H9 (cell line): ENCODE measurements at regions not wholly inside any gene's neighbourhood (a gene's known extent, or its start where the extent isn't known, plus 50 kb on each side); places are given as distances from the start of the nearest gene placed in this dataset.
"Not testable (repeated sequence)": the region's sequence is repeated elsewhere in the genome, so short reads cannot be mapped to it uniquely, and the experiment has no call there.

Experiments used
- DNase-seq: peaks from one replicate; pipeline ENCODE4 v3.0.0-alpha.2; 2017
- H2AFZ ChIP-seq: one replicate; pipeline ENCODE4 v1.6.1; 2013; ENCODE audit warnings: mild to moderate bottlenecking, low read length, control low read depth, moderate library complexity
- H2AK5ac ChIP-seq: 2 replicates; pipeline ENCODE4 v1.6.1; 2013; ENCODE audit warnings: low read length, control low read depth, mixed read lengths; ENCODE audit not compliant: insufficient read length
- H2BK120ac ChIP-seq: one replicate; pipeline ENCODE4 v1.6.1; 2013; ENCODE audit warnings: low read depth, mild to moderate bottlenecking, low read length, control low read depth, inconsistent platforms; ENCODE audit not compliant: poor library complexity, severe bottlenecking
- H2BK12ac ChIP-seq: 2 replicates; pipeline ENCODE4 v1.6.1; 2013; ENCODE audit warnings: low read length, control low read depth, mixed read lengths, low read depth; ENCODE audit not compliant: insufficient read length
- H2BK15ac ChIP-seq: 2 replicates; pipeline ENCODE4 v1.6.1; 2013; ENCODE audit warnings: low read depth, low read length, control low read depth
- H2BK20ac ChIP-seq: one replicate; pipeline ENCODE4 v1.6.1; 2013; ENCODE audit warnings: low read depth, mild to moderate bottlenecking, low read length, control low read depth, inconsistent platforms; ENCODE audit not compliant: poor library complexity, severe bottlenecking
- H2BK5ac ChIP-seq: 2 replicates; pipeline ENCODE4 v1.6.1; 2013; ENCODE audit warnings: low read length, control low read depth, mixed read lengths; ENCODE audit not compliant: insufficient read length
- H3K14ac ChIP-seq: 2 replicates; pipeline ENCODE4 v1.6.1; 2013; ENCODE audit warnings: low read length, control low read depth; ENCODE audit not compliant: insufficient read depth
- H3K18ac ChIP-seq: 2 replicates; pipeline ENCODE4 v1.6.1; 2013; ENCODE audit warnings: low read depth, mild to moderate bottlenecking, mixed read lengths, low read length, control low read depth; ENCODE audit not compliant: insufficient read length
- H3K23ac ChIP-seq: 2 replicates; pipeline ENCODE4 v1.6.1; 2013; ENCODE audit warnings: low read length, control low read depth, mixed read lengths, low read depth; ENCODE audit not compliant: insufficient read length
- H3K23me2 ChIP-seq: 2 replicates; pipeline ENCODE4 v1.6.1; 2013; ENCODE audit warnings: low read depth, mild to moderate bottlenecking, mixed read lengths, low read length, control low read depth; ENCODE audit not compliant: insufficient read length, poor library complexity, severe bottlenecking
- H3K27ac ChIP-seq: 2 replicates; pipeline ENCODE4 v1.5.1; 2013; ENCODE audit warnings: low read length, control low read depth, mixed read lengths, low read depth; ENCODE audit not compliant: insufficient read length
- H3K27me3 ChIP-seq: 2 replicates; pipeline ENCODE4 v1.6.1; 2013; ENCODE audit warnings: low read length, control low read depth, inconsistent platforms; ENCODE audit not compliant: insufficient read depth
- H3K4ac ChIP-seq: 2 replicates; pipeline ENCODE4 v1.6.1; 2013; ENCODE audit warnings: low read depth, mild to moderate bottlenecking, control low read depth, inconsistent platforms, low read length, moderate library complexity
- H3K4me1 ChIP-seq: 2 replicates; pipeline ENCODE4 v1.6.1; 2013; ENCODE audit warnings: low read length, control low read depth, inconsistent platforms; ENCODE audit not compliant: insufficient read depth
- H3K4me2 ChIP-seq: 2 replicates; pipeline ENCODE4 v1.6.1; 2013; ENCODE audit warnings: low read length, control low read depth, mixed read lengths; ENCODE audit not compliant: insufficient read length, insufficient read depth
- H3K56ac ChIP-seq: 2 replicates; pipeline ENCODE4 v1.6.1; 2013; ENCODE audit warnings: low read depth, mild to moderate bottlenecking, mixed read lengths, low read length, control low read depth; ENCODE audit not compliant: insufficient read length
- H3K79me1 ChIP-seq: 2 replicates; pipeline ENCODE4 v1.6.1; 2013; ENCODE audit warnings: low read depth, mild to moderate bottlenecking, moderate library complexity, low read length, control low read depth, inconsistent platforms; ENCODE audit not compliant: insufficient read depth, poor library complexity, severe bottlenecking
- H3K79me2 ChIP-seq: 2 replicates; pipeline ENCODE4 v1.6.1; 2013; ENCODE audit warnings: low read length, control low read depth, inconsistent platforms; ENCODE audit not compliant: insufficient read depth
- H3K9ac ChIP-seq: 2 replicates; pipeline ENCODE4 v1.6.1; 2013; ENCODE audit warnings: low read length, control low read depth, mixed read lengths; ENCODE audit not compliant: insufficient read length; ENCODE audit errors: extremely low read depth
- H3K9me3 ChIP-seq: one replicate; pipeline ENCODE4 v1.6.1; 2013; ENCODE audit warnings: low read depth, low read length, inconsistent platforms; ENCODE audit not compliant: control insufficient read depth
- H3T11ph ChIP-seq: one replicate; pipeline ENCODE4 v1.6.1; 2013; ENCODE audit warnings: mild to moderate bottlenecking, low read length, control low read depth, inconsistent platforms
- H4K20me1 ChIP-seq: one replicate; pipeline ENCODE4 v1.6.1; 2013; ENCODE audit not compliant: control insufficient read depth, insufficient read length, insufficient read depth
- H4K5ac ChIP-seq: 2 replicates; pipeline ENCODE4 v1.6.1; 2013; ENCODE audit warnings: low read depth, mild to moderate bottlenecking, mixed read lengths, low read length, control low read depth; ENCODE audit not compliant: insufficient read length
- H4K8ac ChIP-seq: replicated peaks from 2 replicates; pipeline ENCODE4 v1.6.1; 2013; ENCODE audit warnings: low read length, control low read depth, mixed read lengths, low read depth; ENCODE audit not compliant: insufficient read length
- H4K91ac ChIP-seq: 2 replicates; pipeline ENCODE4 v1.6.1; 2013; ENCODE audit warnings: low read depth, mild to moderate bottlenecking, moderate library complexity, mixed read lengths, low read length, control low read depth; ENCODE audit not compliant: insufficient read length
- H3K27ac Mint-ChIP-seq, 3 experiments: 2 replicates in 2 of 3; 3 replicates in 1 of 3; pipeline ENCODE4 v1.8.0; 2020 to 2021; ENCODE audit warnings: mixed read lengths in 3 of 3, mild to moderate bottlenecking in 1 of 3, moderate library complexity in 1 of 3
- H3K27me3 Mint-ChIP-seq: 2 replicates; pipeline ENCODE4 v1.8.0; 2021; ENCODE audit warnings: low read depth, mild to moderate bottlenecking, moderate library complexity, mixed read lengths
- H3K36me3 Mint-ChIP-seq, 3 experiments: 2 replicates in 2 of 3; 3 replicates in 1 of 3; pipeline ENCODE4 v1.8.0; 2020 to 2021; ENCODE audit warnings: low read depth in 3 of 3, mixed read lengths in 3 of 3; ENCODE audit not compliant: insufficient read depth in 1 of 3
- H3K4me1 Mint-ChIP-seq, 2 experiments: 2 replicates each; pipeline ENCODE4 v1.8.0; 2020; ENCODE audit warnings: mixed read lengths in 2 of 2
- H3K4me3 Mint-ChIP-seq, 2 experiments: 2 replicates in 1 of 2; 3 replicates in 1 of 2; pipeline ENCODE4 v1.8.0; 2020 to 2021; ENCODE audit warnings: mild to moderate bottlenecking in 2 of 2, mixed read lengths in 2 of 2, moderate library complexity in 1 of 2
- H3K9me3 Mint-ChIP-seq, 2 experiments: 2 replicates in 1 of 2; 3 replicates in 1 of 2; pipeline ENCODE4 v1.8.0; 2020; ENCODE audit warnings: mild to moderate bottlenecking in 2 of 2, mixed read lengths in 2 of 2, moderate library complexity in 1 of 2
- WGBS: extraction: QIAGEN DNeasy Blood & Tissue Kit; methylation state at CpG from one replicate; pipeline ENCODE4 v1.1.7; 2013; ENCODE audit warnings: missing lambda C conversion rate, low lambda C conversion rate, mixed read lengths; ENCODE audit not compliant: insufficient read length; ENCODE audit errors: extremely low coverage; 5-methylcytosine and 5-hydroxymethylcytosine counted together
- TF ChIP-seq, protein P1 (sequence below): fragments of 200-600 bp; sonication (generic); conservative IDR thresholded peaks from 3 replicates; pipeline ENCODE4 v1.8.0; 2021; ENCODE audit warnings: antibody characterized with exemption, mild to moderate bottlenecking

GRCh38 chr5:158039441-158039840, 180.5 kb upstream of the CLINT1 start:
- WGBS, result no CpG with 5 or more reads among the region's 1 CpG
- H3K23me2 ChIP-seq, result no peaks in the 10 kb centered on the region
- H3K27ac Mint-ChIP-seq, result no peak overlapping the region
- H2BK20ac ChIP-seq, result no peak overlapping the region
- H3K79me2 ChIP-seq, result no peaks in the 10 kb centered on the region
- no peak overlapping the region for H3K14ac ChIP-seq
- H2BK15ac ChIP-seq, result no peak overlapping the region
- TF ChIP-seq, protein P1, sequence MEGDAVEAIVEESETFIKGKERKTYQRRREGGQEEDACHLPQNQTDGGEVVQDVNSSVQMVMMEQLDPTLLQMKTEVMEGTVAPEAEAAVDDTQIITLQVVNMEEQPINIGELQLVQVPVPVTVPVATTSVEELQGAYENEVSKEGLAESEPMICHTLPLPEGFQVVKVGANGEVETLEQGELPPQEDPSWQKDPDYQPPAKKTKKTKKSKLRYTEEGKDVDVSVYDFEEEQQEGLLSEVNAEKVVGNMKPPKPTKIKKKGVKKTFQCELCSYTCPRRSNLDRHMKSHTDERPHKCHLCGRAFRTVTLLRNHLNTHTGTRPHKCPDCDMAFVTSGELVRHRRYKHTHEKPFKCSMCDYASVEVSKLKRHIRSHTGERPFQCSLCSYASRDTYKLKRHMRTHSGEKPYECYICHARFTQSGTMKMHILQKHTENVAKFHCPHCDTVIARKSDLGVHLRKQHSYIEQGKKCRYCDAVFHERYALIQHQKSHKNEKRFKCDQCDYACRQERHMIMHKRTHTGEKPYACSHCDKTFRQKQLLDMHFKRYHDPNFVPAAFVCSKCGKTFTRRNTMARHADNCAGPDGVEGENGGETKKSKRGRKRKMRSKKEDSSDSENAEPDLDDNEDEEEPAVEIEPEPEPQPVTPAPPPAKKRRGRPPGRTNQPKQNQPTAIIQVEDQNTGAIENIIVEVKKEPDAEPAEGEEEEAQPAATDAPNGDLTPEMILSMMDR, result no peak
- H3K27me3 Mint-ChIP-seq, result peaks cover 4% of the 10 kb centered on the region
- H3K56ac ChIP-seq, result no peak overlapping the region
- no peak overlapping the region for H3K27ac ChIP-seq
- no peak overlapping the region for H2AK5ac ChIP-seq
- H3K9ac ChIP-seq, result no peak overlapping the region
- peaks cover 21 to 31% (median 23%) of the 10 kb centered on the region in 3 experiments for H3K36me3 Mint-ChIP-seq
- DNase-seq, result no peak
- H2AFZ ChIP-seq, result no peak overlapping the region
- H3K27me3 ChIP-seq, result no peaks in the 10 kb centered on the region
- H3K23ac ChIP-seq, result no peak overlapping the region
- no peak overlapping the region for H4K5ac ChIP-seq
- H3K18ac ChIP-seq, result no peak overlapping the region
- no peaks in the 10 kb centered on the region for H3K4me1 Mint-ChIP-seq
- H2BK120ac ChIP-seq, result no peak overlapping the region
- no peak overlapping the region for H3K4me2 ChIP-seq
- H3K9me3 ChIP-seq, result peaks cover 7% of the 10 kb centered on the region
- H3T11ph ChIP-seq, result no peak overlapping the region
- no peaks in the 10 kb centered on the region for H4K20me1 ChIP-seq
- no peaks in the 10 kb centered on the region for H3K79me1 ChIP-seq
- H3K4me1 ChIP-seq, result no peaks in the 10 kb centered on the region
- peaks cover 32 to 34% of the 10 kb centered on the region in 2 experiments for H3K9me3 Mint-ChIP-seq
- no peak overlapping the region for H2BK12ac ChIP-seq
- H4K8ac ChIP-seq, result no peak overlapping the region
- H4K91ac ChIP-seq, result no peak overlapping the region
- no peak overlapping the region for H3K4ac ChIP-seq
- H2BK5ac ChIP-seq, result no peak overlapping the region
- no peak overlapping the region for H3K4me3 Mint-ChIP-seq

DNA sequence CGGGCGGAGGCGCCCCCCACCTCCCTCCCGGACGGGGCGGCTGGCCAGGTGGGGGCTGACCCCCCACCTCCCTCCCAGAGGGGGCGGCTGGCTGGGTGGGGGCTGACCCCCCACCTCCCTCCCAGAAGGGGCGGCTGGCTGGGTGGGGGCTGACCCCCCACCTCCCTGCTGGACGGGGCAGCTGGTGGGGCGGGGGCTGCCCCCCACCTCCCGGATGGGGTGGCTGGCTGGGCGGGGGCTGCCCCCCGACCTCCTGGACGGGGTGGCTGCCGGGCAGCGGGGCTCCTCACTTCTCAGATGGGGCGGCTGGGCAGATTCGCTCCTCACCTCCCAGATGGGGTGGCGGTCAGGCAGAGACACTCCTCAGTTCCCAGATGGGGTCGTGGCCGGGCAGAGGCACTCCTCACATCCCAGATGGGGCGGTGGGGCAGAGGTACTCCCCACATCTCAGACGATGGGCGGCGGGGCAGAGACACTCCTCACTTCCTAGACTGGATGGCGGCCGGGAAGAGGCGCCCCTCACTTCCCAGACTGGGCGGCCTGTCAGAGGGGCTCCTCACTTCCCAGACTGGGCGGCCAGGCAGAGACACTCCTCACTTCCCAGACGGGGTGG, 178.1 kb upstream of the CLINT1 start:
- not testable (repeated sequence) for DNase-seq, H3K23me2 ChIP-seq, H4K20me1 ChIP-seq, H4K5ac ChIP-seq, H3K56ac ChIP-seq, H4K8ac ChIP-seq, H3K27ac Mint-ChIP-seq, H2BK120ac ChIP-seq, H3K18ac ChIP-seq, H2AFZ ChIP-seq, H3K4me1 Mint-ChIP-seq, H3K79me2 ChIP-seq, H2AK5ac ChIP-seq, H3K4ac ChIP-seq, H2BK15ac ChIP-seq, H2BK5ac ChIP-seq, H3K27me3 ChIP-seq, H3K79me1 ChIP-seq, H3K4me3 Mint-ChIP-seq, H3K14ac ChIP-seq, H3K23ac ChIP-seq, H4K91ac ChIP-seq, H2BK20ac ChIP-seq, H3K27me3 Mint-ChIP-seq, H3T11ph ChIP-seq, H3K9ac ChIP-seq, H2BK12ac ChIP-seq, H3K4me2 ChIP-seq, H3K4me1 ChIP-seq, H3K27ac ChIP-seq
- Mint-ChIP-seq H3K36me3 (peaks cover 24 to 35% (median 26%) of the 10 kb centered on the region in 3 experiments), H3K9me3 (peaks cover 43 to 47% of the 10 kb centered on the region in 2 experiments)
- peaks cover 11% of the 10 kb centered on the region for H3K9me3 ChIP-seq
- WGBS, result no CpG with 5 or more reads among the region's 31 CpGs
